ENCODE measurements at regions not wholly inside any gene's neighbourhood (a gene's known extent, or its start where the extent isn't known, plus 50 kb on each side); places are given as distances from the start of the nearest gene placed in this dataset.

- H3K27me3 ChIP-seq = no peaks in the 10 kb centered on the region
- DNase-seq = no peak
- TF ChIP-seq, protein P1, sequence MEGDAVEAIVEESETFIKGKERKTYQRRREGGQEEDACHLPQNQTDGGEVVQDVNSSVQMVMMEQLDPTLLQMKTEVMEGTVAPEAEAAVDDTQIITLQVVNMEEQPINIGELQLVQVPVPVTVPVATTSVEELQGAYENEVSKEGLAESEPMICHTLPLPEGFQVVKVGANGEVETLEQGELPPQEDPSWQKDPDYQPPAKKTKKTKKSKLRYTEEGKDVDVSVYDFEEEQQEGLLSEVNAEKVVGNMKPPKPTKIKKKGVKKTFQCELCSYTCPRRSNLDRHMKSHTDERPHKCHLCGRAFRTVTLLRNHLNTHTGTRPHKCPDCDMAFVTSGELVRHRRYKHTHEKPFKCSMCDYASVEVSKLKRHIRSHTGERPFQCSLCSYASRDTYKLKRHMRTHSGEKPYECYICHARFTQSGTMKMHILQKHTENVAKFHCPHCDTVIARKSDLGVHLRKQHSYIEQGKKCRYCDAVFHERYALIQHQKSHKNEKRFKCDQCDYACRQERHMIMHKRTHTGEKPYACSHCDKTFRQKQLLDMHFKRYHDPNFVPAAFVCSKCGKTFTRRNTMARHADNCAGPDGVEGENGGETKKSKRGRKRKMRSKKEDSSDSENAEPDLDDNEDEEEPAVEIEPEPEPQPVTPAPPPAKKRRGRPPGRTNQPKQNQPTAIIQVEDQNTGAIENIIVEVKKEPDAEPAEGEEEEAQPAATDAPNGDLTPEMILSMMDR (IDR thresholded peaks at IDR 0.05) = no peak
- no peaks in the 10 kb centered on the region for H3K36me3 ChIP-seq
- H3K4me1 ChIP-seq (ENCODE audit: insufficient read depth) = no peaks in the 10 kb centered on the region
- 44 to 60% (median 58%) methylated on average over 1 of the region's 1 CpG for WGBS, 3 donors
- intact Hi-C loops (cut with DNase I) = no loop called here
- no peaks in the 10 kb centered on the region for H3K9me3 ChIP-seq
- H3K27ac ChIP-seq = no peak overlapping the region
- H3K4me3 ChIP-seq = no peak overlapping the region
Measured at GRCh38 chr12:29908157-29908556, 124.4 kb upstream of the TMTC1 start.

GRCh38 chr12:29907461-29907860 is 123.7 kb upstream of the TMTC1 start:
- TF ChIP-seq EP300 (IDR thresholded peaks at IDR 0.05) = no peak
- TF ChIP-seq, protein P1 (IDR thresholded peaks at IDR 0.05) = no peak
- TF ChIP-seq POLR2A (IDR thresholded peaks at IDR 0.05) = no peak
- Histone ChIP-seq H3K27ac (no peak overlapping the region), H3K4me3 (no peak overlapping the region), H3K27me3 (no peaks in the 10 kb centered on the region), H3K36me3 (no peaks in the 10 kb centered on the region), H3K9me3 (no peaks in the 10 kb centered on the region), H3K4me1 (ENCODE audit: insufficient read depth) (no peaks in the 10 kb centered on the region)
- 90 to 94% (median 93%) methylated on average over 4 of the region's 4 CpGs for WGBS, 3 donors
- intact Hi-C loops (cut with DNase I) = no loop called here
- no peak for DNase-seq

DNA sequence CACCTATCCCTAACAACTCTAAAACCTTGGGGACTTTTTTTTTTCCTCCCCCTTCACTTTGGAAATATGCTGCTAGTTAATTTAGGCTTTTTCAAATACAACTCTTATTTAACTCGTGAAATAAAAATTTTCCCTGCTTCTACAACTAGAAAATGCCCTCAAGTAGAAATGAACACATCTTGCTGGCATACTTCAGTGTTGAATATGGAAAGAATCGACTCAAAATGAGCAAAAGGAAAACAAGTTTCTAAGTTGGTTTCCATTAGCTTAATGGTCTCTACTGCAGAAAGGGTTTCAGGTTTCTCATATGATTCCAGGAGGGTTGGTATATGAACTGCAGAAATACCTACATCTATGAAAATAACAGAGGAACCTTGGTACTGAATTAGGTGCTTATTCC is 118.3 kb upstream of the TMTC1 start:
- no peak overlapping the region for H3K27ac ChIP-seq
- H3K27me3 ChIP-seq = no peaks in the 10 kb centered on the region
- no peaks in the 10 kb centered on the region for H3K9me3 ChIP-seq
- H3K4me3 ChIP-seq = no peak overlapping the region
- no peak for DNase-seq
- no peaks in the 10 kb centered on the region for H3K36me3 ChIP-seq
- 66 to 75% (median 70%) methylated on average over 2 of the region's 2 CpGs for WGBS, 3 donors
- no peak for TF ChIP-seq EP300 (IDR thresholded peaks at IDR 0.05)
- TF ChIP-seq POLR2A (IDR thresholded peaks at IDR 0.05) = no peak
- TF ChIP-seq, protein P1 (IDR thresholded peaks at IDR 0.05) = no peak
- intact Hi-C loops (cut with DNase I) = no loop called here
- H3K4me1 ChIP-seq (ENCODE audit: insufficient read depth) = no peaks in the 10 kb centered on the region

- Histone ChIP-seq H3K9me3 (no peaks in the 10 kb centered on the region), H3K4me3 (no peak overlapping the region), H3K36me3 (no peaks in the 10 kb centered on the region), H3K27me3 (no peaks in the 10 kb centered on the region), H3K27ac (no peak overlapping the region), H3K4me1 (ENCODE audit: insufficient read depth) (no peaks in the 10 kb centered on the region)
- DNase-seq = no peak
- TF ChIP-seq POLR2A (IDR thresholded peaks at IDR 0.05) (no peak), EP300 (IDR thresholded peaks at IDR 0.05) (no peak)
- TF ChIP-seq, protein P1 (IDR thresholded peaks at IDR 0.05) = no peak
- WGBS, 3 donors = 79 to 86% (median 82%) methylated on average over 4 of the region's 4 CpGs
- intact Hi-C loops (cut with DNase I) = no loop called here
Measured at GRCh38 chr12:29901585-29901984, 117.8 kb upstream of the TMTC1 start.

All from ovary (tissue), 7 donors.